Astrocyte of the spinal cord (primary cell): ENCODE measurements at regions not wholly inside any gene's neighbourhood (a gene's known extent, or its start where the extent isn't known, plus 50 kb on each side); places are given as distances from the start of the nearest gene placed in this dataset.

Experiments used
- DNase-seq: peaks from one replicate; pipeline ENCODE4 v3.0.0; 2011; ENCODE audit warnings: low read depth, low spot score
- H3K4me3 ChIP-seq: 2 replicates; pipeline ENCODE4 v1.5.1; 2011; ENCODE audit warnings: low read depth, mild to moderate bottlenecking, low read length, moderate library complexity
- CTCF ChIP-seq: IDR thresholded peaks from 2 replicates; pipeline ENCODE4 v1.5.1; 2012; ENCODE audit warnings: low read depth, mild to moderate bottlenecking, low read length, inconsistent platforms
- in situ Hi-C: cut with HindIII; loops from 2 replicates; pipeline ENCODE4 v1.10.0; 2017; ENCODE audit warnings: low sequenced_read_pairs

GRCh38 chr3:182216311-182216970, 504.7 kb downstream of the SOX2 start:
- in situ Hi-C loops, result no loop called here
- no peak for TF ChIP-seq CTCF
- no peak for DNase-seq
- no peak overlapping the region for H3K4me3 ChIP-seq

GRCh38 chr3:182220013-182220412, 508.3 kb downstream of the SOX2 start:
- in situ Hi-C loops, result no loop called here
- DNase-seq, result no peak
- H3K4me3 ChIP-seq, result no peak overlapping the region
- no peak for TF ChIP-seq CTCF

GRCh38 chr3:182220471-182220870, 508.7 kb downstream of the SOX2 start:
- no peak for TF ChIP-seq CTCF
- in situ Hi-C loops, result no loop called here

GRCh38 chr3:182226995-182227394, 515.3 kb downstream of the SOX2 start:
- no peak for DNase-seq
- in situ Hi-C loops, result no loop called here
- H3K4me3 ChIP-seq, result no peak overlapping the region
- TF ChIP-seq CTCF, result no peak

More at GRCh38 chr3:182220471-182220870, 508.7 kb downstream of the SOX2 start:
- no peak for DNase-seq
- no peak overlapping the region for H3K4me3 ChIP-seq

- no peak overlapping the region for H3K4me3 ChIP-seq
- in situ Hi-C loops, result no loop called here
- TF ChIP-seq CTCF, result no peak
- no peak for DNase-seq
These were observed 521.7 kb downstream of the SOX2 start for GRCh38 chr3:182233405-182233804.

GRCh38 chr3:182233957-182234356, 522.2 kb downstream of the SOX2 start:
- no peak for DNase-seq
- in situ Hi-C loops, result no loop called here
- TF ChIP-seq CTCF, result no peak
- H3K4me3 ChIP-seq, result no peak overlapping the region
